HG03097 (cell line): ENCODE measurements at regions not wholly inside any gene's neighbourhood (a gene's known extent, or its start where the extent isn't known, plus 50 kb on each side); places are given as distances from the start of the nearest gene placed in this dataset.

Experiments used
- ATAC-seq: cut with Tn5 transposase; IDR thresholded peaks from one replicate; pipeline ENCODE4 v1.9.1; 2021; ENCODE audit not compliant: unreplicated experiment, low FRiP score

DNA sequence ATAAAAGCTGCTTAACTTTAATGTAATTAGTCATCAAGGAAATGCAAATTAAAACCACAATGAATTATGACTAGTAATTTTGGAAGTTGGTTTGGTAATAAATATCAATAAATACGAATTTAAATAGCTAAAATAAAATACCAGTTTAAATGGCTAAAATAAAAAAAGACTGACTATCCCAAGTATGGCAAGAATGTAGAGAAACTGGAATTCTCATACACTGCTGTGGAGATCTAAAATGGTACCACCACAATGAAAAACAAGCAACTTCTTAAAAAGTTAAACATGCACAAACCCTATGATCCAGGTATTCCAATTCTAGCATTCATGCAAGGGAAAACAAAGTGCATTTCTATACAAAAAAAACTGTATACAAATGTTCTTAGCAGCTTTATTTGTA, 382.6 kb upstream of the NR5A2 start:
- no peak for ATAC-seq

DNA sequence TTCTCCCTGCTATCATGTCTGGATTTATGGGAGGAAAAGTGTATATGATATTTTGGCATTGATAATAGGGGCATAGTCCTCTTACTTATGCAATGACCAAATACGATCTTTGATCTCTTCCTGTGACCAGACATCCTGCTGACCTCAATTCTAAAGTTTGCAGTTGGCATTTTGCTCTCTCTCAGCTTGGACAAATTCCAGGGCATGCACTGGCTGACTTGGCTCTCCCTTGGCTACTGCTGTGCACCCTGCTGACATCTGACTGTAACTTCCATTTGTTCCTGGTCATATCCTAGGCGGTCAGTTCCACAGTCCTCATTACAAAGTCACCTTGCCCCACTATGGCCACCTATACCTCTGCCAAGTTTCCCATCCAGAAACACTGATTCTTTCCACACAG, 380.7 kb upstream of the NR5A2 start:
- no peak for ATAC-seq

DNA sequence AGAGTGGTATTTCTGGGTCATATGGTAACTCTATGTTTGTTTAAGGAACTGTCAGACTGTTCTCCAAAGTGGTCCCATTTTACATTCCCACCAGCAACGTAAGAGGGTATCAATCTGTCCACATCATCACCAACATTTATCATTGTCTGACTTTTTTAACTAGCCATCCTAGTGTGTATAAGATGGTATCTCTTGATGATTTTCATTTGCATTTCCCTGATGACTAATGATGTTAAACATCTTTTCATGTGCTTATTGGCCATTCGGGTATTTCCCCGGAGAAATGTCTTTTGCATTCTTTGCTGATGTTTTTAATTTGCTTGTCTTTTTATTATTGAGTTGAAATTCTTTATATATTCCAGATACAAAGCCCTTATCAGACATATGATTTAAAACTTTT, 370.1 kb upstream of the NR5A2 start:
- ATAC-seq: no peak

DNA sequence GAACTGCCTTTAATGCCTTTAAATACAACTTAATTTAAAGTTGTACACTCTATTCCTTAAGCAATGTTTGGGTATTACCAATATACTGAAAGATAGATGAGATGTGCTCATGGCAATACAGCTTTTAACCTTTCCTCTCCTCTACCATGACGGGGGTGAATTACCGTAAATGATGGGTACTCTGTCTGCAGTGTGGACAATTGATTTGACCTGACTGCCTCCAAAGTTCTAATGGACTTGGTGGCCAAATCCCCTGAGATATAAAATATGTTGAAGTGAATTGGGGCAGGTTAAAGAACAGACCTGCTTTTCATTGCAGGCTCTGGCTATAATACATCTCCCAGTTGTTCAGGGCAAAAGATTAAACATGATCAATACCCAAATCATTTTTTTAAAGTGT, 367.4 kb upstream of the NR5A2 start:
- no peak for ATAC-seq

DNA sequence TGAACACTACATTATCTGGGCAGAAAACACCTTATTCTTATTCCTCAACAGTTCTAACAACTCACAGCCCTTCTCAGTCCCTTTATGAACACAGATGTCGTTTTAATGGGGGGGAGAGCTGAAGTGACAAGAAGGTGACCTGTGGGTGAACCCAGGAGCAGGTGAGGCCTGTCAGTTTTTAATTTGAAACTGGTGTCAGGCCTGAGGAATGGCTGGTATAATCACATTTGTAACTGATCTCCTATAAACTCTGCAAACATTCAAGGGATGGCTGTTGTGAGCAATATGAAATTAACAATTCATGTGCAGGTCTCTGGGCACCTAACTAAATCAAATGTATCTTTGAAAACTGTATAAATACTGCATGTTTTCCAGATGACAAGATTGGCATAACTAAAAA, 362.1 kb upstream of the NR5A2 start:
- no peak for ATAC-seq

DNA sequence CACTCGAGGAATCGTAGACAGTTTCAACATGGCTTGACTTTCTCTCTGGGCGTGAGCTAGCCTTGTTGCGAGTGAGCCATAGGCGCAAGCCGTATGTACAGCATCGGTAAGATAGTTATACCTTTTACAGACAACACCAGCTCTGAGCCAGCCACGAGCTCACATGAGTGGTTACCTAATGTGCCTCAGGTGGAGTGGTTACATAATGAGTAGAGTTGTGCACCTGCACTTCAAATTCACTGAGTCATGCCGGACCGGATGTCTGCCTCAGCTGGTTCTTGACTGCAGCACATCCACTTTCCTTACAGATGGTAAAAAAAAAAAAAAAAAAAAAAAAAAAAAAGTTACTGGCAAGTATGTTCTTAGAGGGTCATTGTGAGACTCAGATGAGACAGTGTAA, 360.4 kb upstream of the NR5A2 start:
- ATAC-seq: no peak

DNA sequence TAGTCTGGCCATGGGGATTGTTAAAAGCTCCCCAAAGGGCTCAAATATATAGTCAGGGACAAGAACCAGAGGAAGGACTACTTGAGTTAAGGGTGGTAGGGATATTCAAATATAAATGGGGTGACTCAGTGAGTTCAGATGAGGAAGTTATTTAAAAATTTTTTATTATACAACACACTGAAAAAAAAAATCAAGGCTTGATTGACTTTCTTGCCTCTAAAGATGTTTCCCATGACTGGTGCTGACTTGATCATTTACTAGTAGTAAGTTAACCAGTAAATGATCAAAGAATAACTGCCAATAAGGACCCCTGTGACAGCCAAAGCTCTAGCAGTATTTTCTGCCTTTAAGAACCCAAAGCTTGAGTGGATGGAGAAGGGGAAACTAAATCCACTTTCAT, 357.6 kb upstream of the NR5A2 start:
- ATAC-seq: no peak

DNA sequence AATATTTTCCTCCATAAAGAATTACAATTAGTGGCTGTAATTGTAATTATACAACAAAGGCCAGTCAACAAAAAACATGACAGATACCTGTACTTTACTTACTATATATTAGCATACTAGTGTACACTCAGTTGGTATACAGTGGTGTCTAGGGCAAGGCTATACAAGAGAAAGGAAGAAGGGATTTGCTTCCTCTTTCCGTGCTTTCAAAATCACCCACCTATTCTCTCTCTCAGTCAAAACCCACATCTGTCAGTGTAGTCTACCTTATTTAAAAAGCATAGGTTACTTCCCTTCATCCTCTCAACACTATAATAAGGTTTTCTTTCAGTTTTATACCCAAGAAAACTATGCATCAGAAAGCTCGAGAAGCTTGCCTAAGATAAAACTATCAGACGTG, 355.8 kb upstream of the NR5A2 start:
- no peak for ATAC-seq

DNA sequence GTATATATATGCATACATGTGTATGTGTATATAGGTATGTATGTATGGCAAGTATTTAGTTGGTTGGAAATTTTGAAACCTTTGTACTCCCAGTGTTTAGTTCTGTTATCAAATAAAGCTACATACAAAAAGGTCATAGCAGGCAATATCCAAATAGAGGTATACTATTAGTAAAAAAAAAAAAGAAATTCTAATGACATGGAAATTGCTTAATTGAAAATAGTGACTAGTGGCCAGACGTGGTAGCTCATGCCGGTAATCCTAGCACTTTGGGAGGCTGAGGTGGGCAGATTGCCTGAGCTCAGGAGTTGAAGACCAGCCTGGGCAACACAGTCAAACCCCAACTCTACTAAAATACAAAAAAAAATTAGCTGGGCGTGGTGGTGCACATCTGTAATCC, 351.6 kb upstream of the NR5A2 start:
- no peak for ATAC-seq

DNA sequence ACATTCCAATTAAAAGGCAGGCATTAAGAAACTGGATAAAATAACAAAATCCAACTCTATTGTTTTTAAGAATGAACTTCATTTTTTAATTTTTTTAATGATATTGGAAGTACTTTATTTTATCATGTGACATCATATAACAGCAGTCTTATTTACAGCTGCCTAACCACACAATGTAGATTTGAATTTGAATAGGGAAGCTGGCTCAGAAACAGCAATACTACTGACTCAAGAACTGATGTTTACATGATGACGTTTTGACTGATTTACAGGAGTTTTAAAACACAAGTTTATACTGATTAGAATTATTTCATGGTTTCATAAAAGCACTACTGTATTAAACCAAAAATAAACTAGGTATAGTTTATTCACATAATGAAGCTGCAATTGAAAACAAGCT, 348.7 kb upstream of the NR5A2 start:
- no peak for ATAC-seq

DNA sequence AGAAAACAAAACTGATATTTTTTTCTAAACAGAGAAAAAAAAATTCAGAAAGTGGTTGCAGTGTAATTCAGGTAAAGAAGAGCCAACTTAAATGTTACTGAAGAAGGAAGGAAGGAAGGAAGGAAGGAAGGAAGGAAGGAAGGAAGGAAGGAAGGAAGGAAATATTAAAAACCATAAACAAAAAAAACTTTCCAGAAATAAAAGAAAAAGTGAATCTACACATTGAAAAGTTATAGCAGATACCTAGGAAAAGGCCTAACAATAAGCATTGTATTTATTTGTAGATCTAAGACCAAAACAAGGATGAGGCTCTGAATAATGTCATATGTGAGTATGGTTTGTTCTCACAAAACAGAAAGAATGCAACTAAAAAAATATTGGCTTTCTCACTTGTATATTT, 345.4 kb upstream of the NR5A2 start:
- ATAC-seq: no peak

DNA sequence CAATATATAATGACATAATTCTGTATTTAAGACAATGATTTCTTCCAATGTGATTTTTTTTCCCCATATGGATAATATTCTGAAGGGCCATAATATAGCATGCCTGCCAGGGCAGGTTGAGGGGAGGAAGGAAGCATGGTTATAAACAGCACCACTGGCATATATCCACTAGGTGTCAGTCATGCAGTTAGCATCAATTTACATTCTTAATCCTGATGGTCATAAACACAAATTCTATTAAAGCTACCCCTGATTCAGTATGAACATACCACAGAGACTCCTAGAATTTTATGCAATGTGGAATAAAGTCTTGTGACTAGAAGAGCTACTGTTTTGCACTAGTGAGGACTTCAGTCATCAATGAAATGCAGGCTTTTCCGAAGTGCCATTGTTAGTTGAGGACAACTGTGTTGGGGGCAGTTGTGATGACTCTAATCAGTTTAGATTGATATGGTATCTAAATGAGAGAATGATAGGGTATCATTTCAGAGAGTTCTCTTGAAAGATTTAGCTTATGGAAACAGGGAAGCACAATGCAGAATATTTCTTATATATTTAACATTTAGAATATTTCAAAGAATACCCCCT, 342.7 kb upstream of the NR5A2 start:
- ATAC-seq: no peak

DNA sequence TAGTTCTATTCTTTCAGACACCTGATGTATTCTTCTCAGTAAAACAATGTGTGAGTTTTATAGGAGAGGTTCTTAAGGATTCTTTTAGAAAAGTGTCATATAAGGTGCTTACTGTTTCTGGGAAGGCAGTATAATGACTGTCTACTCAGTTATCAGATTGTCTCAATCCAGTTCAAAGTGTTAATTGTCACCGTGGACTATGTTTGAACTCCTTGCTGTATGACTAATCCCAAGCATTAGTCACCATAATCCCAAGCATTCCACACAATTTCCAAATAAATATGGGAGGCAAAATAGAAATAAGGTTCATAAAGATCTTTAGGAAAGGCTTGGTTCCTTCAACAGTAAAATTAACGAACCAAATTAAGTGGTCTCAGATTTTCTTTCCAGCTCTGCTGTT, 342.1 kb upstream of the NR5A2 start:
- ATAC-seq: no peak

DNA sequence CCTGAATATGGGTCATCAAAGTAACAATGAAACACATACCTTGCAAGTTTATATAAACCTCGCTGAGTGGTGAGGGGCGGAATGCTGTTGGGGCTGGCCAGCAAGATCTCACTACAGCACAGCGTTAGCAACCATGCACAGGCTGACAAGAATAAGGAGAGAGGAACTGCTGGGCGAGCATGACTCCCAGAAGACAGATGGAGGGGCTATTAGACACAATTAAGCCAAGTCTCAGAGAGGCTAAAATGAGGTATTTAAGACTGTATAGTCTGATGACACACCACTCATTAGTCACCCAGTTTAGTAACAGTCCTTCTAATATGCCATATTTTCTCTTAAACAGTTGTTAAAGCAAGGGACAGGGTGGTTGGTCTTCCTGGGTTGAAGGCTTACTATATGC, 340.2 kb upstream of the NR5A2 start:
- no peak for ATAC-seq

DNA sequence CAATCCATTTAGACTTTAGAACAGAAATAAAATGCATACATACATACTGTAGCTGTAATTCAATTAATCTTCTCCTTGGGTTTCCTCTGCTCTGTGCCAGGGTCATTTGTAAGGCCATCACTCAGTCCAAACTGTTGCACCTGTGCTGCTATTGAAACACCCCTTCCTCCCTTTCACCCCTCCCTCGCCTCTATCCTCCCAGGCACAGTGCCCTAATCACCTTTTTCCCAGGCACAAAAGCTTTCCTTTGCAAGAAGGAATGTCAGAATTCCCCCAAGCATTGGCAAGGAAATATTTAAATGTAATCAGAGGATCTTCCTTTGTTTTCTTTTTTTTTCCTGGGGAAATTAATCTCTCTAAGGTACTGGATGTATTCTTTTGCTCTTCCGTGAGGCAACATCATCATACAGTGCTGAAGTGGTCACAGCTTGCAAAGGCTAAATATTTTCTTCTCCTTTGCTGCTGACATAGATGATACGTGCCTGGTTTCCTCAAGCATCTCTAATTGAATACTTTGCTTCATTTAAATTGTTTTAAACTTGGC, 339.3 kb upstream of the NR5A2 start:
- ATAC-seq: no peak

DNA sequence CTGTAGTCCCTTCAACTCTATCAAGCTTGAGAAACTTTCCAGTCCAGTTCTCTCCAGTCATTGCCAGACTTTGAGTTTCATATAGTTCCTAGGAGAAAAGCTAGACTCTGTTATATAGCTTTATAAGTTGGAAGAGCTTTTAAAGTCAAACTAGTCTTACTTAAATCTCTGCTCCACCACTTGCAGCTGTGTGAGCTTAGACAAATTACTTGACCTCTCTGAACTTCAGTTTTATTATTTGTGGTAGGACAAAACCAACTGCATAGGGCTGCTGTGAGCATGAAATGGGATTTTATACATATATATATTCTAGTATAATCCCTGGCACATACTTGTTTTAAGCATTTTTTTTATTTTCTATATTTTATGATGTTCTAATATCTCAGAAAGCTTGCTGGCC, 338.7 kb upstream of the NR5A2 start:
- ATAC-seq: no peak

DNA sequence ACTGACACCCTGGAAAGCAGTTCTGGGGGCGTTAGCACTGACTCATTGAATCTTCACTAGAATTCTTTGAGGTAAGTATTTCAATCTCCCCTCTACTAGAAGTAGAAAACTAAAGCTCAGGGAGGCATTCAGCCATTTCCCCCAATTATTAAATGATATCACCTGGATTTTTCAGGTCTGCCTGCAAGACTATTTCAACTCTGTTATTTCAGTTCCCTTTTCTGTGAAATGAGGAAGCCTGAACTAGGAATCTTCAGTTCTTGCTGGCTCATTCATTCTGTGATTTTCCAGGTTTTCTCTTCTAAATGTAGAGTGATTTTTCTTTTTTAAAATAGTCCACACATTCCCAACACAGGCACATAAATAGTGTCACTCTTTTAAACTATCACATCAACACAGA, 337.0 kb upstream of the NR5A2 start:
- ATAC-seq: no peak

DNA sequence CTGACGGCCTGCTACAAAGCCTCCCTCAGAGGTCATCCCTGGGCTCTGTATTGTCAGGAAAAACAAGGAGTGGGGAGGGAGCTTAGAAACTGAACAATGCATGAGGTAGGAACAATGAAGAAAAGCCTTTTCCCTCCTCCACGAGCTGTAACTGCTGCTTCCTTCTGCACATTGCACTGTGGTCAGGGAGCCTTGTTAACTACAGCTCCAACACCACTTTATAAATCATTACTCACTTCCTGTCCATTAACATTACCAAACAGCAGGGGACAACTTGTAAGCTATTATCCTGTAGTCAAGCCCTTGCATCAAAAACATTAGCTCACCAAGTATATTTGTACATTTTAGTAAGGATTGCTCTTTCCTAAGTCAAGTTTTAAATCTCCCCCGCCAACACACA, 336.0 kb upstream of the NR5A2 start:
- no peak for ATAC-seq

DNA sequence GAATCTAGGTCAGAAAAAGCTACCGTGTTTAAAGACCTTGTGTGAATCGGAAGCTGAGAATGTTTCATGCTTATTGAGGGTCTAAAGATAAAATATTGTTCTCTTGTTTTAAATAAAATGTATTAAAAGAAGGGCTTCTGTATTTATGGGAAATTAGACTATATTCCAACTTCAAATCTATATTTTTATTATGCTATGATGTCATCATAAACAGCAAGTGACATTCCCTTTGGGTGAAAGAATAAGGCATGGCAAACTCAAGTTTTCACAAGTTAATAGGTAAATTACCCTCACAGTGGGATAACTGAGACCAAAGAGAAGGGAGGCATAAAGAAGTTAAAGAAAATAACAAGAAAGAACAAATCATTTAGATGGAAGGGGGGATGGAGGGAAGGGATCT, 333.8 kb upstream of the NR5A2 start:
- ATAC-seq: no peak

DNA sequence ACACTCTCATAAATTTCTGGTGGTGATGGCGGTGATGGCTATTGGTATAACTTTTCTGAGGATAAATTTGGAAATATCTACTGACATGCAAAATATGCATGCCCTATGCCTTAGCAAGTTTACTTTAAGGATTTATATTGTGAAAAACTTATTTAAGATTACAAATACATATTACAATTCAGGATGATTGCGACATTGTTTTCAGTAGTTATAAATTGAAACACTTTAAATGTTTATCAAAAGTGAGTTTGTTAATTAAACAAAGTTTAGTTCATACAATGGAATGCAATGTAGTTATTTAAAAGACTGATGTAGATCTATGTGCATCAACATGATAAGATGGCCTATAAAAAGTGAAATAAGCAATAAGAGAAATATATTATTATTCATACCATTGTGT, 331.3 kb upstream of the NR5A2 start:
- no peak for ATAC-seq

DNA sequence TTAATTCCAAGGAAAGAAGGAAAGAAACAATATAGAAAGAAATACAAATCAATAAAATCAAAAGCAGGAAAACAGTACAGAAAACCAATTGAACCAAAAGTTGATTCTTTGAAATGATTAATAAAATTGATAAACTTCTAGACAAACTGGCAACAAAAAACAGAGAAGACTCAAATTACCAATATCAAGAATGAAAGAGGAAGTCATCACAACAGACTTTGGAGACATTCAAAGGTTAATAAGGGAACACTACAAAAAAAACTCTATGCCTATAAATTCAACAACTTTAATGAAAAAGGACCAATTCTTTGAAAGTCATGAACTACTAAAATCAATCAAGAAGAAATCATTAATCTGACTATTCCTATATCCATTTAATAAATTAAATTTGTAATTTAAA, 329.3 kb upstream of the NR5A2 start:
- ATAC-seq: no peak

DNA sequence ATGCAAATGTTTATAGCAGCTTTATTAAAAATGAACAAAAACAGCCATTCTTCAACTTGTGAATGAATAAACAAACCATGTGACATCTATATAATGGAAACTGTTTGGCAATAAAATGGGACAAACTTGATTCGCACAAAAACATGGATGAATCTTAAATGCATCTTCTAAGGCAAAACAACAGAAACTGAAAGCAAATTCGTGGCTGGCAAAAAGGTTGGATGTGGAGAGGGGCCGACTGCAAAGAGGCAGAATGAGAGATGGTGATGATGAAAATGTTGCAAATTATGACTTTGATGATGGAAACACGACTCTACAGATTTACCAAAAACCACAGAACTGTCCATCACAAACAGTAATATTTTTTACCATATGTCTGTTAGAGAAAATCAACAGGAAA, 327.0 kb upstream of the NR5A2 start:
- no peak for ATAC-seq

DNA sequence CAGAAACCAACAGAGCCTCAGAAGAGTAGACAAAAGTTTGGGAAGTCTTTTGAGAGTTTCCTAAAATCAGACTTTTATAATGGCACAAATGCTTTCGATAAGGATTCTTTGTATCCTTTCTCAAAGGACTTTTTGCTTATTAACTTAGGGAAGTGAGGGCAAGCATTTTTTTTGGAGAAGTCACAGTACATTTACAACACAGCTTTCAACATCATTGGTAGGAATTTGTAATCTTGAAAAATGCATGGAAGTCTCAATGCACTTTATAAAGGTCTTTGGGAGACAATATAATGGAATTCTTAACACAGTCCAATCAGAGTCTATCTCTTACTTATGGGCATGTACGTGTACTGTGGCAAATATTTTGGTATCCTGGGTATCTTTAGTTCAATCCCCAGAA, 325.8 kb upstream of the NR5A2 start:
- no peak for ATAC-seq
